Spleen (tissue), 7 donors: ENCODE measurements at regions not wholly inside any gene's neighbourhood (a gene's known extent, or its start where the extent isn't known, plus 50 kb on each side); places are given as distances from the start of the nearest gene placed in this dataset.

Experiments
- POLR2A ChIP-seq, 3 donors: fragments of 450-650 bp; IDR thresholded peaks; one replicate each; pipeline ENCODE4 v1.5.1; 2017; ENCODE audit warnings: antibody characterized with exemption in 3 of 3, mild to moderate bottlenecking in 1 of 3
- POLR2AphosphoS5 ChIP-seq, 3 donors: sonication (generic); formaldehyde crosslinking; IDR thresholded peaks; one replicate each; pipeline ENCODE4 v1.5.1; 2017; ENCODE audit warnings: antibody characterized with exemption in 3 of 3
- TF ChIP-seq, protein P1 (sequence below), 11 experiments: fragments of 200-600 bp in 7 of 11; fragments of 450-650 bp in 4 of 11; sonication (generic) in 4 of 11; IDR thresholded peaks in 8 of 11; conservative IDR thresholded peaks in 3 of 11; 1 replicate in 7 of 11; 2 replicates in 4 of 11; pipeline versions ENCODE4 v1.4.0 to v1.8.0; 2016 to 2021; ENCODE audit warnings: antibody characterized with exemption in 11 of 11, inconsistent platforms in 4 of 11, mild to moderate bottlenecking in 1 of 11
- donor health status: DM: no; HTN: no; CAD: no; lungs with moderate emphysema.
- donor health status: DM: no; HTN: no; CAD: no.
- donor health status: DM: no; HTN: no; CAD: no.

DNA sequence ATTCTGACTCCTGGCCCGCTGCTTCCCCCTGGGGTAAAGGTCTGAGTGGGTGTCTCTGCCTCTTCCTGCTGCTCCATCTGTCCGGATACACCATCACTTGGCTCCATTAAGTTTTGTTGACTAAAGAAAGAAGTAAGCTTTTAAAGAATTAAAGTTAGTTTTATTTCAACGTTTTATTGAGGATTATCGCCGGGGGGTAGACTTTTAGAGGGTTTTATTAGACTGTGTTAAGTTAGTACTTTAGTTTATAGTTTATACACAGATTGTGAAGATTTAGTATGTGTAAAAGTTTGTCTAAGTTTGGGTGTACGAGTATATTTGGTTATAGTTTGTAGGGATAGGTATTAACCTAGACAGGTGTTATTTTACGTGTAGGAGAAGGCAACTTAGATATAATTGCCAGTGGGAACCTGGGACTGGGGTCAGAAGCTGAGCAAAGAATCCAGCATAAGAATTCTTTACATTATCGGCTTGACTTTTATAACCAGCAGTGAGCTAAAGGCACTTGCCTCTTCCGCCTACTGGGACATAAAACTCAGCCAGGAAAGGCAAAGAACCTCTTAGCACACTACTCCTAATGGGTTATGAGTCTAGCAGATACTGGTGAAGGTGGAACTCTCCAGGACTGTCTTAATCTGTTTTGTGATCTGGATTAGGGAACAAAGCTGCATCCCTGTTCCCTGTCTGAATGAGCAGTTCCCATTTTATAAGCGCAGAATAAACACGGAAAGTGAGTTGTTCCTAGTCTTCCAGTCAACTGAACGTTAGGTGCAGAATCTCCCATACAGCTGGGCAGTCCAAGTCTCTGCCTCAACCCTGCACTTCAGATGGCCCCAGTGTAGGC lies 131.3 kb downstream of the FAM43A start:
- TF ChIP-seq, protein P1, sequence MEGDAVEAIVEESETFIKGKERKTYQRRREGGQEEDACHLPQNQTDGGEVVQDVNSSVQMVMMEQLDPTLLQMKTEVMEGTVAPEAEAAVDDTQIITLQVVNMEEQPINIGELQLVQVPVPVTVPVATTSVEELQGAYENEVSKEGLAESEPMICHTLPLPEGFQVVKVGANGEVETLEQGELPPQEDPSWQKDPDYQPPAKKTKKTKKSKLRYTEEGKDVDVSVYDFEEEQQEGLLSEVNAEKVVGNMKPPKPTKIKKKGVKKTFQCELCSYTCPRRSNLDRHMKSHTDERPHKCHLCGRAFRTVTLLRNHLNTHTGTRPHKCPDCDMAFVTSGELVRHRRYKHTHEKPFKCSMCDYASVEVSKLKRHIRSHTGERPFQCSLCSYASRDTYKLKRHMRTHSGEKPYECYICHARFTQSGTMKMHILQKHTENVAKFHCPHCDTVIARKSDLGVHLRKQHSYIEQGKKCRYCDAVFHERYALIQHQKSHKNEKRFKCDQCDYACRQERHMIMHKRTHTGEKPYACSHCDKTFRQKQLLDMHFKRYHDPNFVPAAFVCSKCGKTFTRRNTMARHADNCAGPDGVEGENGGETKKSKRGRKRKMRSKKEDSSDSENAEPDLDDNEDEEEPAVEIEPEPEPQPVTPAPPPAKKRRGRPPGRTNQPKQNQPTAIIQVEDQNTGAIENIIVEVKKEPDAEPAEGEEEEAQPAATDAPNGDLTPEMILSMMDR (IDR thresholded peaks at IDR 0.05 in 8 of 11, conservative IDR thresholded peaks at IDR 0.05 in 3 of 11): no peak
- TF ChIP-seq POLR2A (IDR thresholded peaks at IDR 0.05): no peak
- no peak for TF ChIP-seq POLR2AphosphoS5 (IDR thresholded peaks at IDR 0.05)
